Stimulated activated CD8-positive, alpha-beta memory T cell treated with anti-CD3 and anti-CD28 coated beads, Interleukin-4, amount 100 ng/mL, for 48 hours (primary cell): ENCODE measurements at regions not wholly inside any gene's neighbourhood (a gene's known extent, or its start where the extent isn't known, plus 50 kb on each side); places are given as distances from the start of the nearest gene placed in this dataset.

Experiments used
- DNase-seq: peaks from one replicate; pipeline ENCODE4 v3.0.0-alpha.2; 2020

GRCh38 chr20:41939659-41940058 lies 321.5 kb upstream of the CHD6 start:
- no peak for DNase-seq

- no peak for DNase-seq
These were observed 320.2 kb upstream of the CHD6 start for GRCh38 chr20:41938353-41938752.

GRCh38 chr20:41935259-41935791 lies 317.1 kb upstream of the CHD6 start:
- DNase-seq: no peak

- no peak for DNase-seq
These were observed 314.3 kb upstream of the CHD6 start for GRCh38 chr20:41932431-41932830.

- DNase-seq: no peak
These were observed 309.5 kb upstream of the CHD6 start for GRCh38 chr20:41927655-41928054.

- DNase-seq: no peak
These were observed 309.0 kb upstream of the CHD6 start for GRCh38 chr20:41927189-41927588.

- no peak for DNase-seq
These were observed 307.3 kb upstream of the CHD6 start for GRCh38 chr20:41925476-41925875.

GRCh38 chr20:41923624-41924023 lies 305.4 kb upstream of the CHD6 start:
- DNase-seq: no peak

- DNase-seq: no peak
These were observed 295.0 kb upstream of the CHD6 start for GRCh38 chr20:41913146-41913545.

- no peak for DNase-seq
These were observed 292.4 kb upstream of the CHD6 start for GRCh38 chr20:41910558-41910957.

- DNase-seq: no peak
These were observed 287.0 kb upstream of the CHD6 start for GRCh38 chr20:41905199-41905598.

GRCh38 chr20:41903586-41903985 lies 285.4 kb upstream of the CHD6 start:
- no peak for DNase-seq

GRCh38 chr20:41902346-41902745 lies 284.2 kb upstream of the CHD6 start:
- no peak for DNase-seq

GRCh38 chr20:41900201-41900691 lies 282.1 kb upstream of the CHD6 start:
- no peak for DNase-seq

- DNase-seq: no peak
These were observed 279.5 kb upstream of the CHD6 start for GRCh38 chr20:41897708-41898107.

GRCh38 chr20:41895241-41896032 lies 277.3 kb upstream of the CHD6 start:
- no peak for DNase-seq

- no peak for DNase-seq
These were observed 276.2 kb upstream of the CHD6 start for GRCh38 chr20:41894255-41894963.

GRCh38 chr20:41892031-41892430 lies 273.9 kb upstream of the CHD6 start:
- DNase-seq: no peak

GRCh38 chr20:41889844-41890224 lies 271.7 kb upstream of the CHD6 start:
- DNase-seq: no peak

- no peak for DNase-seq
These were observed 271.1 kb upstream of the CHD6 start for GRCh38 chr20:41889126-41889843.

- DNase-seq: no peak
These were observed 270.3 kb upstream of the CHD6 start for GRCh38 chr20:41888434-41888833.

GRCh38 chr20:41887500-41887899 lies 269.3 kb upstream of the CHD6 start:
- DNase-seq: no peak

GRCh38 chr20:41881466-41882046 lies 263.4 kb upstream of the CHD6 start:
- DNase-seq: no peak
